Cerebellar cortex (tissue), 1 donor: ENCODE measurements at regions not wholly inside any gene's neighbourhood (a gene's known extent, or its start where the extent isn't known, plus 50 kb on each side); places are given as distances from the start of the nearest gene placed in this dataset.
"Not testable (repeated sequence)": the region's sequence is repeated elsewhere in the genome, so short reads cannot be mapped to it uniquely, and the experiment has no call there.

Experiments used
- DNase-seq: peaks from one replicate; pipeline ENCODE4 v3.0.0-alpha.2; 2015; ENCODE audit warnings: low spot score

DNA sequence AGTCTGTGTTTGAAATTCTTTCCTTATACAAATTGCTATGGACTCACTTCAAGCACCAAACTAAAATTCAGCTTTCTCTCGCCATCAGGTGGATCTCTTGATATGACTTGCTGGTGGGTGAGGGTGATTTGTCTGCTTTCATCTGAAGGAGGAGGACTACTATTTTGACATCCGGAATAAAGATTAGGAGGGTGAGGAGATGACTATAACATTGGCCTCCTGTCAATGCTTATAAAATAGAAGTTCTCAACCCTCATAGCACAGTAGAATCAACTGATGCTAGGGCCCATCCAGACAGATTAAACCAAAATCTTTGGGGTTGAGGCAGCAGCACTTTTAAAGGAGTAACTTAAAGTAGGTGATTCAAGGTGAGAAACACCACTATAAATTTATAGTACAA, 120.4 kb upstream of the DNAJC10 start:
- DNase-seq, result no peak

DNA sequence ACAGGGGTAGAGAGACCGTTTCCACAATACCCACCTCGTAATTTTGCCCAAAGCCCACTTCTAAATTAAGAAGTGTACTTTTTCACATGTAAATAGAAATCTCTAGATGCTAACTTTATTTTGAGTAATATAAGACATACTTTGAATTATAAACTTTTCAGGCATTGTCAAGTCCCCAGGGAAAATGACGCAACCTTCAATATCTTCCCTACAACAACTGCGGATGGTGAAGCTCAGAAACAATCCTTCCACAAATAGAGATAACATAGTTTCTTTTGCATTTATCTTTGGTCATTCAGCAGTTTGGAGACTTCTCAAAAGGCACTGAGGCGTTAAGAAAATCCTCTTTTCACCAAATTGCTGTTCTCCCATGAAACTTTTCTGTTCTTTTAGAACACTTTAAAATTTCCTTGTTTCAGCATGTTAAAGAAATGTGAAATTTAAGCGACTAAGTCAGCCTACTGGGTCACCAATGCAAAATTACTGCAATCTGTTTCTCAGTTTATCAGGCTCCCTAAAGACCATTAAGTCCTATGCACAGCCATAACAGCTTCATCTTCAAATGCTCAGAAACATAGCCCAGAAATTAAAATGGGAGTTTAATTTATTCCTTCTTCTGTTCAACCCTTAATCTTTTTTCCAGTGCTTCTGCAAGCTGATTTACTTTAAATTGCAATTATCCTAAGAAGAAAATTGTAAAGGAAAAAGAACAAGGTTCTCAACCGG, 118.3 kb upstream of the DNAJC10 start:
- no peak for DNase-seq

DNA sequence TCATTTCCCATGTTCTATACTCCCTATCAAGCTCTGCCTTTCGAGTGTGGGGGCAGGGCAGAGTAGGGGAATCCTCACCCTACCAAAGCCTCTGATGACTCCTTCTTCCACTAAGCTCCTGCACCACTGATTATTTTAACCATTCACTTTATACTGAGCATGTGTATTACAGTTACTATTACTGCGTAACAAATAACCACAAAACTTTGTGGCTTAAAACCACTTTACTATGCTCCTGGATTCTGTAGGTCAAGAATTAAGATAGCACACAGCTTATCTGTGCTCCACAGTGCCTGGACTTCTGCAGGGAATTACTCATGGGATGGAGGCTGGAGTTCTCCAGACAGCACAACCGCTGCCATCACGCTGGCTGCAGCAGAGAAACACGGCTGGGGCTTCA, 117.4 kb upstream of the DNAJC10 start:
- no peak for DNase-seq

DNA sequence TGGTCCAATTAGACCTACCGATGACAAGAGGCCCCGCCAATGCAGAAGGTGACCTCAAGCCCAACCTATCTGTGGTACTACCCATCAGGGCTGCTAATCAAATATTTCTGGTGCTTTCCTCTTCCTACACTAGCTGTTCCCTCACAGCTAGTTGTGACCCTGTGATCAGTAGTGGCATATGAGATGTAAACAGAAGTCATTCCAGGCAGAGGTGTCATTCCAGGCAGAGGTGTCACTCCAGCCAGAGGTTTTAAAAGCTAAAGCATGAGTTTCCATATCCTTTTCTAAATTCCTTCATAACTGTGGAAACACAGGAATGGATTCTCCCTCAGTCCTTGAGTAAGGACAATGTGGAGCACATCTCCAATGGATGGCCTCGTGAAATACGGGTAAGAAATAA, 110.9 kb upstream of the DNAJC10 start:
- no peak for DNase-seq

DNA sequence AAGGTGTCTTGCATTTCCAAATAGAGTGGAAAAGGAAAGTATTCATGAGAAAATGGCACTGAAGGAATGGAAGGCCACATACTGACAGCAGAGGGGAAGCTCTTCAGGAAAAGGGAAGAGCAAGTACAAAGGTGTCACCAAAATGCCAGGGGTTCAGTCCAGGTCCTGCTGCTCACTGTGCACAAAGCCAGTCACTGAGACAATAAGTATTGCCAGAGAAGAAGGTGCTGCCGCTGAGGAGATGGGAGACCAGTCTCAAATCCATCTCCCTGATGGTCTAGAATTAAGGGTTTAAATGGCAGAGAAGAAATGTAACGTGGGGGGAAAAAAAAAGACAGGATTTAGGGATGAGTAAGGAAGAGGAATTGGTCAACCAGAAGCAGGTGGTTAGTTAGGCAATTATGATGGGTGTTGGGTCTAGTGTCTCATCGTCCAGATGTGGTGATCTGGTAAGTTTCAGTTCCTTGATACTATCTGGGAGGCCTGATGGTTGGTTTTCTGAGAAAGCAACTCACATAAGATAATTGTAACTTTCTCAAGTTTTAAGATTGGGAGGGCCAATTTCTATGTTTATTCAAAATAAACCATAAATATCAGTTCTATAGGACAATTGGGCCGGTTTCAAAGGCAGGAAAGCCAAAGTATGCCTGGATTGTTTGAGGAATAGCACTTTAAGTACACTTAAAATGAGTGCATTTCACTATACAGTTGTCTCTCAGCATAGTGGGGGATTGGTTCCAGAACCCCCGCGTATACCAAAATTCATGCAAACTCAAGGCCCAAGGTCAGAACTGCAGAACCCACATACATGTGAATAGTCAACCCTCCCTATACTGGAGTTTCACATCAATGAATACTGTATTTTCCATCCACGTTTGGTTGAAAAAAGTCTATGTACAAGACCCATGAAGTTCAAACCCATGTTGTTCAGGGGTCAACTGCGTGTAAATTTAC, 109.1 kb upstream of the DNAJC10 start:
- no peak for DNase-seq

DNA sequence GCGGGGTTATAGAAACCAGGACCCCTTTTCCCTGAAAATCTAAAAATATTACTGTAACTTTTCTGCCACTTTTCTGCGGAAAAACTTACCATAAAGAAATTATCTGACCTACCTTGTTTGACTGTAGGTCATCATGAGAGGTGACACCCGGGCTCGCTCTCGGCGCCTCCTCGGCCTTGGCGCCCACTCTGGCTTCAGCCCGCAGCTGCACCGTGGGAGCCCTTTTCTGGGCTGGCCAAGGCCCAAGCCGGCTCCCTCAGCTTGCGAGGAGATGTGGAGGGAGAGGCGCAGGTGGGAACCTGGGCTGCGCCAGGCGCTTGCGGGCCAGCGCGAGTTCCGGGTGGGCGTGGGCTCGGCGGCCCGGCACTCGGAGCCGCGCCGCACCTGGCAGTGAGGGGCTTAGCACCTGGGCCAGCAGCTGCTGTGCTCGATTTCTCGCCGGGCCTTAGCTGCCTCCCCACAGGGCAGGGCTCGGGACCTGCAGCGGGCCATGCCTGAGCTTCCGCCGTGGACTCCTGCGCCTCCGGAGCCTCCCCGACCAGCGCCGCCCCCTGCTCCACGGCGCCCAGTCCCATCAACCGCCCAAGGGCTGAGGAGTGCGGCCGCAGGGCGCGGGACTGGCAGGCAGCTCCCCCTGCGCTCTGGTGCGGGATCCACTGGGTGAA, 107.7 kb upstream of the DNAJC10 start:
- no peak for DNase-seq

DNA sequence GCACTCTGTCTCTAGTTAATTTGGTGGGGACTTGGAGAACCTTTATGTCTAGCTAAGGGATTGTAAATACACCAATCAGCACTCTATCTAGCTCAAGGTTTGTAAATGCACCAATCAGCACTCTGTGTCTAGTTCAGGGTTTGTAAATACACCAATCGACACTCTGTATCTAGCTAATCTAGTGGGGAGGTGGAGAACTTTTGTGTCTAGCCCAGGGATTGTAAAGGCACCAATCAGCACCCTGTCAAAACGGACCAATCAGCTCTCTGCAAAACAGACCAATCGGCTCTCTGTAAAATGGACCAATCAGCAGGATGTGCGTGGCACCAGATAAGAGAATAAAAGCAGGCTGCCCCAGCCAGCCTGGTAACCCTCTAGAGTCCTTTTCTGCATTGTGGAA, 107.1 kb upstream of the DNAJC10 start:
- DNase-seq, result not testable (repeated sequence)

DNA sequence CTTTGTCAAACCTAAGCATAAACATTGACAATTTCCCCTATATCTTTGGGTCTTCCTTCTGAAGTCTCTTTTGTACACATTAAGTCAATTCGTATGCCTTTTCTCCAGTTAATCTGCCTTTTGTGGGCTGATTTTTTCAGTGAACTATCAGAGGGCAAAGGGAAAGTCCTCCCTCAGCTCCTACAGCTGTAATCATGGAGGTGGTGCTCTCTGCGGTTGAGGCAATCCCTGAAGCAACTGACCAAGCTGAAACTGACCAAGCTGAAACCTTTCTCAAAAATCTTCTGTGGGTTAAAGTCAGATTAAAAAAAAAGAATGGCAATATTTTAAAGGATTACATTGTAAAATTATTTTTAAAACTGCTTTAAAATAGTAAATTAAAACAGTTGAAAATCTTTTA, 105.8 kb upstream of the DNAJC10 start:
- no peak for DNase-seq

DNA sequence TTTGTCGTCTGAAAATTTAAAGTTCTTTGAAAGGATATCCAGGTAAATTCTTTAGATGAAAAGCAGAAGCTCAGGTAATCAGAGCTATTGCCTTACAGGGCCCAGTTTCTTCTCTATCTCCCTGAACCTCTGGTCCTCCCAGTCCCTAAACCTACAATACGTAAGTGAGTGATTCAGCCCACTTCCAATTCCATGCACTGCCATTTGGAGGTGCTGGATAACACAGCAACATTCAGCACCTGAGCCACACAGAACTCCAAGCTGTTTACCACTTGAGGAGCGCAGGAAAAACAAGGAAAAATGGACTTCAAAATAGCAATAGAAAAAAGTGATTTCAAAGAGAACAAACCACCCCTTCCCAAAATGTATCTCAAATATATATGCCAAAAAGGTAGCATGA, 105.0 kb upstream of the DNAJC10 start:
- DNase-seq, result no peak

DNA sequence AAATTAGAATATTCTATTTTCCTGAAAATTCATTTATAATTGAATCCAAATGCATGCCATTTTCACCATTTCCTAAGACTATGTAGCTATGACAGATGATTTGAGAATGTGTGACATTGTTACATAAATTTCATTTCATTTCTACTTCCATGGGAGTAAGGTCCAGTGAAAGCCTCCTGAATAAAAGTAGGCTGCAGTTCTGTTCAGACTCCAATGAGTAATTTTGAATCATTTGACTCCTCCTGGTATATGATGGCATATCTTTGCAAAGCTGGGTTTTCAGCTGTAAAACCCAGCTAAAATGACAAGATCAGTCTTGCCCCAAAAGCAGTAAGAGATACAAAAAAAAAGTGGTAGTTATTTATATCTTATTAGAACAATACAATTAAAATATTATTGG, 101.0 kb upstream of the DNAJC10 start:
- no peak for DNase-seq

DNA sequence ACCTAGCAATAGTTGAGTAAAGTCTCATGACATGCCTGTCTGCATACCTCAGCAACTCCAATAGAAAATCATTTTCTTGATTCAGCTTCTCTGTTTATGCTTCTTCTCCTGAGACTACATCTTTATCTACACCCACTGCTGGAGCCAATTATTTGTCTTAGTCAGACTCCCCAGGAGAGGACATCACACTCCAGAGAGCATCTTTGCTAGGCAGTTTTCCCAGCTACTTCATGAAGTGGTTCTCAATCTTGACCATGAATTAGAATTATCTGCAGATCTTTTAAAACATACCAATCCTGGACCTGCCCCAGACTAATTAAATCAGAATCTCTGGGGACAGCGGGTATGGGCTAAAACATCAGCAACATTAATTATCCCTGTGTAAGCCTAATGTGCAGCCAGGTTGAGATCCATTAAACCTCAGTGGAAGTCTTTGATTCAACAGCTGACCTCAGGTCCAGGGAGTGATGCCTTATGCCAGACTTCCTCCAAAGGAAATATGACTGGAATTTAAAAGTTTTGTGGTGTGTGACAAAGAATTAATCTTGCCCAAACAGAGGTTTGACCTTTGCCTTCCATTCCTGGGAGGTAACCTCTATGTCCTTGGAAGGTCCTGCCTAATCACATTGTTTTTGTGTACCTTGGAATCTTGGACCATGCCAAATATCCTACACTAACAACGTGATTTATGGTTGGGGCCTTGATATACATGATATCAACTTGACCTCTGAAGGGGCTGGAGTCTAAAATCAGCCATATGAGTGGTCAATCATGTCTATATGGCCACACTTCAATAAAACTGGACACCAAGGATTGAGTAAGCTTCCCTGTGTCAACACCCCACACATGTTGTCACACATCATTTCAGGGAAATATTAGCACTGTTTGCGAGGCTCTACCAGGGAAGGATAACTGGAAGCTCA, 99.3 kb upstream of the DNAJC10 start:
- DNase-seq, result no peak

DNA sequence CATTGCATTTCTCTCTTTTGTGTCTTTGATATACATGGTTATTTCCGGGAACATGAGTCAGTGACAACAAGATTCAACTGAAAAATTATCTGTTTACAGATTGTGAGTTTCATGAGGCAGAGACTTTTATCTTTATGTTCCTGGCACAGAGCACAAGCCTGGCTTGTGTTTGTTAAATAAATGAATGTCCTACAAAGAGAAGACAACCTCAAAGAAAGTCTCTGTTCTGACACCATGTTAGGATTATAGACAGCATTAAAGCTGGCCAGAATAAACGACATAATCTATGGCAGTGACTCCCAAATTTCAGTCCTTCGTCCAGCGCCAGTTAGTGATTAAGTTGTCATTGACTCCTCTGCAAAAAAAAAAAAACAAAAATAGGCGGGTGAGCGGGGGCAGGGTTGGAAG, 97.4 kb upstream of the DNAJC10 start:
- DNase-seq, result no peak

DNA sequence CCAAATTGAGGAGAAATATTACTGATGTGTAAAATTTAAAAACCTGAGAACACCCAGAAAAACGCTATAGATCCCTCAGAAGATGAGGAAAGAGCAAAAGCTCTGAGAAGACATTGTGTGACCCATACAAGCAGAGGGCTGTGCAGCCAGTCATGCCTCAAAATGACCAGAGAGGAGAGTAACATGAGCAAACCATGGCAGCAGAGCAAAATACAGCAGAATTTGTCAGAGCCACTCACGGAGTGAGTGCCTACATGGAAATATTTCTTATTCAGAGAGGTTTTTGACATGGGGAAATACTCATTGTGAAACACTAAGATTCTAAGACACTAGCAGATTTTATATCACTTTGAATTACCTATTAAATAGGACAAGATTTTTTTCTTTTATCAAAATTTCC, 96.8 kb upstream of the DNAJC10 start:
- DNase-seq, result no peak

DNA sequence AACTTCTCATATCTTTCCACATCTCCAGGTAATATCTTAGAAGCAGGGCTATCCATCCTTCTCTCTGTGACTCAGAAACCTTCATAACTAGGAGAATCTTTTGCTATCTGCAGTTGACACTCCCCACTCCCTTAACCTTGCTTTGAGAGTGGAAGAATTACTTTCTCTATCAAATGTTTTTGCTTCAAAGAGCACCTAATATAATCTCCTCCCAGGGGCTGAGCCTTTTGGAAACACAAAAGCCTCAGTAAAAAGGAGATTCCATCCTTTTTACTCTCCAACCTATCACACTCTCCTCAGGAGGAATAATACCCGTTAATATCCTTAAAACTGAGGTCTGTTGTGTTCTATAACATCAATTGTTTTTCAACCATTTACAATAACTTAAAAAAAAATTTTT, 94.9 kb upstream of the DNAJC10 start:
- no peak for DNase-seq

DNA sequence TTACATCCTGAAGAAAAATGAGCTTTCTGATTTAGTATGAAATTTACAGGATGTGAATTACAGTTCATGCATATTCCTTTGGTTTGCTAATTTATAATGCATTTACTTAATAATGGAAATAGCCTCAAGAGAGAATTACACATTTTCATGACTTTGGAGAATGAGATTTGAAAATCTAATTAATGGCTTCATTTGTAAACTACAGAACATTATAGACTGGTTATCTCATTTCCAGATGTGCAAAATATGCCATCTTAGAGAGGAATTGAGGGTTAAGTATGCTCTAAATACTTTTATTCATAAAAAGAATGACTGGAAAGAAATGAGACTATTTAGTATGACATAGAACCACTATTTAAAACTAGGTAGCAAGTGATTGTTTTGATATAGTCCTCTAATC, 94.2 kb upstream of the DNAJC10 start:
- no peak for DNase-seq

DNA sequence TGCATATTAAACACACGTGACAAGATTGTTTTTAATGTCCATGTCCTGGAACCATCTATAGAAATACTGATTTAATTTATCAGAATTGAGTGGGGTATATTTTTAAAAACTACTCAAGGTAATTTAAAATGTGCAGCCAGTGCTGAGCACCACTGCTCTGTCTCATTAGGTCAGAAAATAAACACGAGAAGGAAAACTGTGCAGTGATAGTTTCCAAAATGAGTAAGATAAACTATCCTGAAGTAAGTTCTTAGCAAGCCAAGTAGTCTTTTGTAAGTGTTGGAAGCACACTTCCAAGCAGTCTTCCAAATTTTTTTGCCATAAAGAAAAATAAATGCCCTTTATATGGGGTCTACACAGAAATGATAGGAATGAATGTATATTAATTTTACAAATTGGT, 93.8 kb upstream of the DNAJC10 start:
- DNase-seq, result no peak

DNA sequence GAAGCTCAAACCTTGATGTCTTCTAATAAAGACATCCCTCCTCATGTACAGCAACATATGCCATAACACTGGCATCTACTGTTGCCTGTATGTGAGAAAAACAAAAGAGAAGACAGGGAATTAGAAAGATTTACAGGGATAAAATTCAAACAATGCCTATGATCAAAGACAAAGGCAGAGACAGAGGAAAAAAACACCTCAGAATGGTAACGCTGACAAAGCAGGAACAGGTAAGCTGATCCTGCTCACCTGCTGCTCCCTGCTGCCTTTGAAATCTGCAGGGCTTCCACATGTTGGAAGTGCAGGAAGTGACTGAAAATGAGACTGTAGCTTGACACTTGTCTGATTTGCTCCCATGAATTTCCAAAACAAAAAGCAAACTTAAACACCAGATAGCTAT, 90.2 kb upstream of the DNAJC10 start:
- peak; percentile 59 for DNase-seq

DNA sequence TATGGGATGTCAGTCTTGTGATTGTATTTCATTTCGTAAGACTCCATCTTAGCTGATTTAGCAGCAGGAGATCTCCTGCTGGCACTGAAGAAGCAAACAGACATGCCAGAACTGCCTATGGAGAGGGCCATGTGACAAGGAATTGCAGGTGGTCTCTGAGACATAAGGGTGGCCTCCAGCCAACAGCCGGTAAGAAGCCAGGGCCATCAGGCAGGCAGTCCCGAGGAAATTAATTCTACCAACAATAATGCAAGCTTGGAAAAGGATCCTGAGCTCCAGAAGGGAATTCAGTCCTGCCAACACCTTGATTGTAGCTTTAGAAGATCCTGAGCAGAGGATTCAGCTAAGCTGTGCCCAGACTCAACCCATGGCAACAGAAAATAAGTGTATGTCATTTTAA, 87.1 kb upstream of the DNAJC10 start:
- DNase-seq, result peak; percentile 97

DNA sequence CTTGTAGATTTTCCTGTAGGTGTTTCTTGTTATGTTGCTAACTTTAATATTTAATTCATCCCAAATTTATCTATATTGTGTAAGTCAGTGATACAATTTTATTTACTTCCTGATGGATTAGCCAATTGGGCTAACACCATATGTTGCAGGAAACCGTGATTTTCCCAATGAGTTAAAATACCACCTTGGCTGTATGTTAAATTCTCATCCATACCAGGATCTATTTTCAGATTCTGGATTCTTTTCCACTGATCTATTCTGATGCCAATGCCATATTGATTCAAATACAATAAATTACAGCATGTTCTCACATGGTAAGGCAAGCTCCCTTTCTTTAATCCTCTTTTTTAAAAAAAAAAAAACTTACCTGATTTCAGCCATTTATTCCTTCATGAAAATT, 85.8 kb upstream of the DNAJC10 start:
- no peak for DNase-seq

DNA sequence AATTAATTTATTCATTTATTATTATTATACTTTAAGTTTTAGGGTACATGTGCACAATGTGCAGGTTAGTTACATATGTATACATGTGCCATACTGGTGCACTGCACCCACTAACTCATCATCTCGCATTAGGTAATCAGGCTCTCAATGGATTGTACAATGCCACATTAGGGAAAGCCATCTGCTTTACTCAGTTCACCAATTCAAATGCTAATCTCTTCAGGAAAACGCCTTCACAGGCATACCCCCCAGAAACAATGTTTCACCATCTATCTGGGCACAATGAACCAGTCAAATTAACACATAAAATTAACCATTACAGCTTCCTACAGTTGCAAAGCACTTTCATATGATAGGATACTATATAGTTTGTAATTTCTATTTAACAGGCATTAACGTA, 84.8 kb upstream of the DNAJC10 start:
- DNase-seq, result peak; percentile 48

DNA sequence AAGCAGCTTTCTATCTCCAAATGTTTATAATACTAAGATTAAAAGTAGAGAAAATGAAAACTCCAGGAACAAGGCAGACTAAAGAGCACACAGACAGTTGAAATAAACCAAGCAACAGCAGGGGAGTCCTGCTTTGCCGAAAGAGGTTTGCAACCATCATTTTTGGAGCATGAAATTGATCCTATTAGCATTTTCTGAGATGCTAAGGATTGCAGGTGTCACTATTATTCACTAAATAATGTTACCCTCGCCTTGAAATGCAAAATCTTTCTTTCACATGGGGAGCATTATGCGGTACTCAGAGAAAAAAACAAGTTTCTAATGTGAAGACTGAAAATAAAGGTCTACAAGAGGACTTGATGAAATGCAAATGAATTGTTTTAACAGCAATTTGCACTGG, 81.7 kb upstream of the DNAJC10 start:
- peak; percentile 61 for DNase-seq

DNA sequence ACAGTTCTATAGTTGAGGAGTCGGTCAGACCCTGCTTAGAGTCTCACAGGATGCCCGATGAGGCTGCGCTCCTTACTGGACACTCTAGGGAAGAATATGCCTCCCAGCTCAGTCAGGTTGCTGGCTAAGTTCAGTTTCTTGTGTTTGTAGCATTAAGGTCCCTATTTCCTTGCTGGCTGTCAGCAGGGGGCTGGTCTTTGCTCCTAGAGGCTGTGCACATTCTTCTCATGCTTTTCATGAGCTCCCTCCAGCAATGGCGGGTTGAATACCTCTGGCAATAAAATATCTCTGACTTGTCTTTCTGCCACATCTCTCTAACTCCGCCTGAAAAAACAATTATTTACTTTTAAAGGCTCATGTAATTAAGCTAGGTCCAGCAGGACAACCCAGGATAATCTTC, 79.4 kb upstream of the DNAJC10 start:
- DNase-seq, result no peak
